Ovary (tissue), 7 donors: ENCODE measurements at regions not wholly inside any gene's neighbourhood (a gene's known extent, or its start where the extent isn't known, plus 50 kb on each side); places are given as distances from the start of the nearest gene placed in this dataset.

Experiments
- DNase-seq, 5 donors: peaks; one replicate each; pipeline ENCODE4 v3.0.0-alpha.2; 2019 to 2020
- H3K27ac ChIP-seq, 2 donors: fragments of 200-600 bp; one replicate each; pipeline versions ENCODE4 v1.5.1 to v1.8.0; 2019 to 2022
- H3K27me3 ChIP-seq: fragments of 200-600 bp; one replicate; pipeline ENCODE4 v1.8.0; 2022
- H3K36me3 ChIP-seq: fragments of 200-600 bp; sonication (generic); one replicate; pipeline ENCODE4 v1.5.1; 2019
- H3K4me1 ChIP-seq: one replicate; pipeline ENCODE4 v1.8.1; 2013; ENCODE audit warnings: mild to moderate bottlenecking, moderate library complexity; ENCODE audit not compliant: insufficient read depth
- H3K4me3 ChIP-seq: fragments of 200-600 bp; sonication (generic); one replicate; pipeline ENCODE4 v1.5.1; 2017
- H3K9me3 ChIP-seq, 2 donors: fragments of 200-600 bp in 1 of 2; sonication (generic) in 1 of 2; one replicate each; pipeline versions ENCODE4 v1.5.1 to v1.8.1; 2013 to 2019; ENCODE audit warnings: mild to moderate bottlenecking in 1 of 2, moderate library complexity in 1 of 2
- CTCF ChIP-seq, 3 donors: fragments of 450-650 bp in 2 of 3; fragments of 200-600 bp in 1 of 3; IDR thresholded peaks; one replicate each; pipeline versions ENCODE4 v1.5.1 to v1.8.0; 2016 to 2022; ENCODE audit warnings: antibody characterized with exemption in 3 of 3, mild to moderate bottlenecking in 1 of 3
- EP300 ChIP-seq: sonication (generic); formaldehyde crosslinking; IDR thresholded peaks from one replicate; pipeline ENCODE4 v1.6.1; 2017; ENCODE audit warnings: antibody characterized with exemption
- POLR2A ChIP-seq: fragments of 450-650 bp; IDR thresholded peaks from one replicate; pipeline ENCODE4 v1.6.1; 2017; ENCODE audit warnings: antibody characterized with exemption, mild to moderate bottlenecking, moderate library complexity
- WGBS, 3 donors: extraction: QIAGEN DNeasy Blood & Tissue Kit in 1 of 3; methylation state at CpG; one replicate each; pipeline versions ENCODE4 v1.1.5 to v1.1.7; 2013 to 2017; 5-methylcytosine and 5-hydroxymethylcytosine counted together
- intact Hi-C, 4 donors: fragments of 100-400 bp; cut with DNase I; formaldehyde crosslinking; loops; one replicate each; pipeline versions ENCODE4 v1.11.0 to v1.15.1; 2022 to 2023
- donor health status: DM: no; HTN: no; CAD: no; lungs with moderate emphysema.
- donor health status: DM: no; HTN: no; CAD: no.
- donor health status: Bipolar disorder and iron deficiency.
- donor health status: DM: no; HTN: no; CAD: no.
- donor health status: DM: yes; HTN: yes; CAD: no.

GRCh38 chr4:181216501-181216900 lies 1026.7 kb upstream of the TENM3 start:
- Histone ChIP-seq H3K36me3 (no peaks in the 10 kb centered on the region), H3K27ac (no peak overlapping the region), H3K4me3 (no peak overlapping the region), H3K4me1 (no peaks in the 10 kb centered on the region), H3K27me3 (no peaks in the 10 kb centered on the region), H3K9me3 (no peaks in the 10 kb centered on the region)
- intact Hi-C loops, result no loop called here
- no peak for TF ChIP-seq POLR2A
- TF ChIP-seq EP300, result no peak
- no peak for TF ChIP-seq CTCF (IDR thresholded peaks at IDR 0.05)
- WGBS, 3 donors, result 55 to 76% (median 55%) methylated on average over 2 of the region's 2 CpGs
- DNase-seq, result no peak

- Histone ChIP-seq H3K27ac (no peak overlapping the region), H3K9me3 (no peaks in the 10 kb centered on the region), H3K36me3 (no peaks in the 10 kb centered on the region), H3K4me1 (no peaks in the 10 kb centered on the region), H3K4me3 (no peak overlapping the region), H3K27me3 (no peaks in the 10 kb centered on the region)
- no peak for TF ChIP-seq POLR2A
- no peak for TF ChIP-seq EP300
- TF ChIP-seq CTCF (IDR thresholded peaks at IDR 0.05), result no peak
- WGBS, 3 donors, result 64 to 74% (median 73%) methylated on average over 3 of the region's 3 CpGs
- DNase-seq, result no peak
- intact Hi-C loops, result no loop called here
Measured at GRCh38 chr4:181219783-181220416, 1023.3 kb upstream of the TENM3 start.

DNA sequence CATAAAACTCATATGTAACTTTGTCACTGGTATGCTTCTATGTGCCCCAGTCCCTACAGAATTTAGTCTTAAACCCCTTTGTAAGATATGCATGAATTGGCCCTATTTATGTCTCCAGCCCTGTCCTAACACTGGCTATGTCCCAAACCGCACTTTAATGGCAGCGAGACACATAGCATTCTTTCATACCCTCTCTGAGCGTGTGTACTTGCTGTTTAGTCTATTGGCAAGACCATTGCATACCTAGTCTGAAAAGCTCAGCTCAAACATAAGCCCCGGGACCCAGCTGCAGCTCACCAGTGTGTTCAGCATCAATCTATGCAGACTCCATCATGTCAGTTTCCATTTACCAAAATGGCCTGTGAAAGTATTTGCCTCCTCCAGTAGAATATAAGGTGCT lies 1018.4 kb upstream of the TENM3 start:
- H3K27me3 ChIP-seq, result no peaks in the 10 kb centered on the region
- no peaks in the 10 kb centered on the region for H3K36me3 ChIP-seq
- no peak overlapping the region for H3K27ac ChIP-seq
- no peak overlapping the region for H3K4me3 ChIP-seq
- WGBS, 3 donors, result 83 to 92% (median 85%) methylated on average over 4 of the region's 4 CpGs
- TF ChIP-seq POLR2A (no peak), CTCF (IDR thresholded peaks at IDR 0.05) (no peak), EP300 (no peak)
- H3K9me3 ChIP-seq, result no peaks in the 10 kb centered on the region
- H3K4me1 ChIP-seq, result no peaks in the 10 kb centered on the region
- DNase-seq, result no peak
- intact Hi-C loops, result no loop called here

DNA sequence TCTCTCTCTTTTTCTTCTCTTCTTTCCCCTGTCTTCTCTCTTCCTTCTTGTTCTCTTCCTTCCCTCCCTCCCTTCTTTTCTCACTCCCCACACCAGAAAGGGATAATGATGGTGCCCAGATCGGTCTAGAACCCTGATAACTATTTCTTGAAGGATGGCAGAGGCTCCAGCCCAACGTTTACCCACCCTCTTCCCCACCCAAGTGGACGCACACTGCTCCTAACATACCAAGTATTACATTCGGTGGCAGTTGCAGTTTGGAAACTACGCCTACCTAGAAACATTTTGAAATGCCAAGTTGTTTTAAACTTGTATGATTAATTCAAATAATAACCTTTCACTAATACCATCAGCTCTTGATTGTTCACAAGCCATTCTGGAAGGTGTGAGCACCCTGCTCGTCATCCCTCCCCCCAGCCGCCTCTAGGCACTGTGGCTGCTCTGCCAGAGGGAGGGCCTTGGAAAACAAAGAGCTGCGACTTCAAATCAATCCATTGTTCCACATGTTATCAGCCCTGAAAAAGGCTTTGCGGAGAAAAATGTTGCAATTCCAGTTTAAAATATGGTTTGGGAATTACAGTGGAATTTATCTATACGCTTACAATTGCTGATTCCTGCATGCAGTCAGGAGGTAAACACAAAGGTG lies 1017.5 kb upstream of the TENM3 start:
- Histone ChIP-seq H3K4me3 (no peak overlapping the region), H3K9me3 (no peaks in the 10 kb centered on the region), H3K27ac (no peak overlapping the region), H3K27me3 (no peaks in the 10 kb centered on the region), H3K4me1 (no peaks in the 10 kb centered on the region), H3K36me3 (no peaks in the 10 kb centered on the region)
- TF ChIP-seq POLR2A, result no peak
- 62 to 68% (median 64%) methylated on average over 10 of the region's 10 CpGs for WGBS, 3 donors
- no peak for DNase-seq
- intact Hi-C loops, result no loop called here

GRCh38 chr4:181234951-181235680 lies 1008.1 kb upstream of the TENM3 start:
- Histone ChIP-seq H3K9me3 (no peaks in the 10 kb centered on the region), H3K4me3 (no peak overlapping the region), H3K27ac (no peak overlapping the region), H3K4me1 (no peaks in the 10 kb centered on the region), H3K27me3 (no peaks in the 10 kb centered on the region), H3K36me3 (no peaks in the 10 kb centered on the region)
- no peak for DNase-seq
- WGBS, 3 donors, result 78 to 84% (median 82%) methylated on average over 13 of the region's 13 CpGs
- intact Hi-C loops, result no loop called here
- TF ChIP-seq POLR2A (no peak), EP300 (no peak), CTCF (IDR thresholded peaks at IDR 0.05) (no peak)
